Transverse colon (tissue), 4 donors: ENCODE measurements at regions not wholly inside any gene's neighbourhood (a gene's known extent, or its start where the extent isn't known, plus 50 kb on each side); places are given as distances from the start of the nearest gene placed in this dataset.
"Not testable (repeated sequence)": the region's sequence is repeated elsewhere in the genome, so short reads cannot be mapped to it uniquely, and the experiment has no call there.

ENCODE experiments used
- DNase-seq: peaks from one replicate; pipeline ENCODE4 v3.0.0-alpha.2; 2019
- H3K27ac ChIP-seq, 4 donors: fragments of 200-600 bp; sonication (generic); 2 replicates each; pipeline ENCODE4 v1.5.1; 2016 to 2018; ENCODE audit warnings: inconsistent platforms in 4 of 4
- H3K27me3 ChIP-seq: fragments of 200-600 bp; sonication (generic); 2 replicates; pipeline ENCODE4 v1.5.1; 2017; ENCODE audit warnings: inconsistent platforms
- H3K36me3 ChIP-seq, 4 donors: fragments of 200-600 bp; sonication (generic); 2 replicates each; pipeline ENCODE4 v1.5.1; 2017 to 2019; ENCODE audit warnings: inconsistent platforms in 4 of 4
- H3K4me1 ChIP-seq, 4 donors: fragments of 200-600 bp; sonication (generic); 2 replicates each; pipeline ENCODE4 v1.5.1; 2017 to 2020; ENCODE audit warnings: inconsistent platforms in 4 of 4
- H3K4me3 ChIP-seq, 4 donors: fragments of 200-600 bp; sonication (generic); 1 replicate in 1 of 4; 2 replicates in 3 of 4; pipeline versions ENCODE4 v1.5.1 to v1.6.1; 2017 to 2019; ENCODE audit warnings: inconsistent platforms in 4 of 4
- H3K9me3 ChIP-seq, 2 donors: fragments of 200-600 bp; sonication (generic); 2 replicates each; pipeline ENCODE4 v1.5.1; 2017 to 2019; ENCODE audit warnings: inconsistent platforms in 2 of 2
- WGBS, 2 donors: methylation state at CpG; one replicate each; pipeline ENCODE4 v1.1.5; 2018; ENCODE audit warnings: low coverage in 1 of 2; 5-methylcytosine and 5-hydroxymethylcytosine counted together
- in situ Hi-C, 4 donors: fragments of 200-750 bp; cut with MboI; loops; one replicate each; pipeline versions ENCODE4 v1.15.0 to v1.15.1; 2017; ENCODE audit warnings: low sequenced_read_pairs in 3 of 4, low pct_ligation_motif_present in 1 of 4, low pct_unique_long_range_greater_than_20kb in 1 of 4
- intact Hi-C: fragments of 100-400 bp; cut with DNase I; formaldehyde crosslinking; loops from one replicate; pipeline ENCODE4 v1.15.1; 2023; ENCODE audit warnings: low total_unique reads

DNA sequence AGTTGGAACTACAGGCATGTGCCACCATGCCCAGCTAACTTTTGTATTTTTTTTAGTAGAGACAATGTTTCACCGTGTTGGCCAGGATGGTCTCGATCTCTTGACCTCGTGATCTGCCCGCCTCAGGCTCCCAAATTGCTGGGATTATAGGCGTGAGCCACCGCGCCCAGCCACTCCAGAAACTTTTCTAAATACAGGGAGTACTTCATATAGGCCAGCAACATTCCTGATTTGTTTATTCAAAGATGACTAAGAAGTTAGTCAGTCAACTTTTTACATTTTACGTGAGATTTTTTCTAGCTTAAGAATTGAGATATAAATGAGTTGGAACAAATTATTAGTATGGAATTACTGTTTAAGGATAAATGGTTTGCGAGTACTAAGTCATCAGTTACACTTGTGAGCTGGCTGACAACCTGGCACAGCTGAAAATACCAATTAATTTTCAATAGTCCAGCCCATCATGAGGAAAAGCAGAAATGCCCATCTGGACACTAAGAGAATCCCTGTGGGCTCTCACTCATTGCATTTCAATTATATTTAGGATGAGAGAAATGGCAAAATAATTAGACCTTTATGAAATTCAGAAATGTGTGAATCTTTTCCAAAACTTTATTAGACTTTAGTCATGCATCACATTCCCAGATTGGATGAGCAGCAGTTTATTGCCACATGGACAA, 430.8 kb upstream of the SPATA31A3 start:
- H3K4me1 ChIP-seq, H3K36me3 ChIP-seq, H3K9me3 ChIP-seq, intact Hi-C loops, H3K27ac ChIP-seq, in situ Hi-C loops, H3K4me3 ChIP-seq, H3K27me3 ChIP-seq, DNase-seq: not testable (repeated sequence)
- WGBS, 2 donors = 76 to 77% methylated on average over 1 of the region's 9 CpGs

DNA sequence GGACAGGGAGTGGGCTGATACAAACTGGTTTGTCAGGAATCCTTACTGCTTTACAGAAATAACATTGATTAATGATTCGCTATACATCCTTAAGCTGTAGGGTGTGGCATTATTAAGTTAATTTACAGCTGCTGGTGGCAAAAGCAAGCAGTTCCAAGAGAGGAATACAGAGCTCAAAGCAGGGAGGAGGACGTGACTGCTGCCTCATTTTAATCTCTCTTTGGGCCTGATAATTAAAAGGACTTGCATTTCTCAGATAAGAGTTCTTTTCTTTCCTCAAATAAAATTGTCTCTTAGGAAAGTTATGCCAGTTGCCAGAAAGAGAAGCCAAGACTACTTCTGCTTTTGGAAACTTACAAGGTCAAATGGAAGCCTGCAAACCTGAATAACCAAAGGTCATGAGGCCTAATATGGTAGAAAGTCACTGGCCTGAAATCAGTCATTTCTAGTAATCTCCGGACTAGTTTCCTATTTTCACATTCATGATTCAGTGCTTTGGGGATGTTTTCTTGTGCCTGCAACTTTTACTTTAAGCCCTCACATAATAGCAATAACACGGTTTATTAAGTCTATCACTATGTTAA, 426.2 kb upstream of the SPATA31A3 start:
- no CpG with 5 or more reads among the region's 4 CpGs for WGBS, 2 donors
- H3K36me3 ChIP-seq, DNase-seq, in situ Hi-C loops, H3K27ac ChIP-seq, intact Hi-C loops, H3K4me3 ChIP-seq, H3K4me1 ChIP-seq, H3K9me3 ChIP-seq, H3K27me3 ChIP-seq: not testable (repeated sequence)

DNA sequence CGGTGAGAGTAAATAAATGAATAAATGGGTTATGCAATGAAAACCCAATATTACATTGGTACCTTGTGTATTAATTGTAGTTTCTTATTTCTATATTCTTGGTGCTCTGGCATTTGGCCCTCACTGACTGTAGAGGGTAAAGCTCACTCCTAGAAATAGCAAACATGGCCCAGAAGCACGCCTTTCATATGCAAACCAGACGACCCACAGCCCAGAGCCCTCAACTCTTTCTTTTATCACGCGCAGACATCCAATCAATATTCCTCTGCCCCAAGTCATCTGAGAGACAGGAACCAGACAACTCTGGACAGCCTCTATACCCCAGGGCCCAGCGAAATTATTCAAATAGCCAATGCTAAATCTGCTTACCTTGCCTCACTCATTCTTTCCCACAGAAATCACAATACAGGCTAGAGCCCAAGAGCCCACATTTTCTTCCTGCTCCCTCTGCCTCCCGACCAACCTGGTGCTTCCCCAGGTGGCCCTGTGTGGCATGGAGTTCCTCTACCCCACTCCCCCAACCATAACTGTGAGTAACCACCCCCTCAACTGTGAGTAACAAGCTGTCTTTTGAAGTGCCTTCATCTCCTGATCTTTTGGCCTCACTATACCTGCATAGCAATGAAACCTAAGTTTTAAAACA, 425.1 kb upstream of the SPATA31A3 start:
- 91% methylated on average over 1 of the region's 7 CpGs; no CpG with 5 or more reads in 1 of the 2 donors for WGBS, 2 donors
- H3K36me3 ChIP-seq, H3K27me3 ChIP-seq, H3K4me1 ChIP-seq, H3K9me3 ChIP-seq, DNase-seq, H3K27ac ChIP-seq, H3K4me3 ChIP-seq, in situ Hi-C loops, intact Hi-C loops: not testable (repeated sequence)

DNA sequence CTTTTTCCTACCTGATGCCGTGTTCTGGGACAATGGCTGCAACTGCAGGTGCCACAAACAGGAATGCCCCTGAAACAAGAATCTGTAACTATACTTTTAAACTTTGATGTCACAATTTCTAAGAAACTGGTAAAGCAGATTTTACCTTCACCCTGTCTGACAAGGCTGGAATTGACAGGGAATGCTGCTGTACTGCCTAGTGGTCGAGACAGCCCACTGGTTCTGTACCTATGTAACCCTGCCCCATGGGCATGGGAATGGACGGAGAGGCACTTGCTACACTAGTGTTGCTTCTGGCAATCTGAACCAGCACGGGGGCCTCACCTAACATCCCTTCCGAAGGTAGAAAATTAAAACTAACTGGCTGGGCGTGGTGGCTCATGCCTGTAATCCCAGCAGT, 424.3 kb upstream of the SPATA31A3 start:
- intact Hi-C loops, H3K27ac ChIP-seq, H3K9me3 ChIP-seq, H3K4me1 ChIP-seq, in situ Hi-C loops, H3K36me3 ChIP-seq, H3K27me3 ChIP-seq, DNase-seq, H3K4me3 ChIP-seq: not testable (repeated sequence)
- WGBS, 2 donors = 76% methylated on average over 3 of the region's 6 CpGs; no CpG with 5 or more reads in 1 of the 2 donors

DNA sequence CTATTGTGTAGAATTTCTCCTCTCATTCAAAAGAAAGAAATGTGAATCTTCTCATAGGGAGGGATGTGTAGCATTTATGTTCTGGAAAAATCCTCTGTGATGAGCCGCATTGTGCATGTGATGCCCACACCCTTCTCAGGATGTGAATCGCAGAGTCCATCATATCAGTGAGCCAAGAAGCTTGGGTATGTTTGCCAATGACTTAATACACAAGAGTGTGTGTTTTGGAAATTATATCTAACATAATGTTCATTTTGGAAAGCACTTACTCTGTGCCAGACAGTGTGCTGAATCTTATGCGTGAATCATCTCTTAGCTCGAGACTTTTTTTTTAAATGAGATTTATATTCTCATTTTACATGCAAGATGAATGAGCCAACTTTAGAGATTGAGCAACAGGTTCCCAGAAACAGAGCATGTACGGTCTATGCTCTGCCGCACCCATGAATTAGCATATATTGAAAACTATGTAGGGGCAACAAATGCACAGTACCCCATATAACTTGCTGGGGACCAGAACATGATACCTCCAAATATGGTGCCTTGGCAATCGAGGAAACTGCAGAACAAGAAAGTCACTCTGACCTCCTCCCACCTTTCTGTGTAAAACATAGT, 418.4 kb upstream of the SPATA31A3 start:
- in situ Hi-C loops, H3K9me3 ChIP-seq, H3K36me3 ChIP-seq, H3K27ac ChIP-seq, H3K27me3 ChIP-seq, intact Hi-C loops, H3K4me3 ChIP-seq, DNase-seq, H3K4me1 ChIP-seq: not testable (repeated sequence)
- 82% methylated on average over 5 of the region's 7 CpGs; no CpG with 5 or more reads in 1 of the 2 donors for WGBS, 2 donors

DNA sequence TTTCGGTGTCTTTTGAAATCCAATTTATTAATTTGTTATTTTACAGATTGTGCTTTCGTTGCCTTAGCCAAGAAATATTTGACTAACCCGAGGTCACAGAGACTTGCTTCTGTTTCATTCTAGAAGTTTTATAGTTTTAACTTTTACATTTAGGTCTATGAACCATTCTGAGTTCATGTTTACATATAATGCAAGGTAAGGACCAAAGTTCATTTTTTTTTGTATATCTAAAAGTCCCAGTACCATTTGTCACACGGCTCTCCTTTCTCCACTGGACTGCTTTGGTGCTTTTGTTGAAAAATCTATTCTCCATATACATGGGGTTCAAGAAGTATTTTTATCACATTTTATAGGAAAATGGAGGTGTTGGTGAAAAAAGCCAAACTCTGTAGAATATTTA, 411.4 kb upstream of the SPATA31A3 start:
- H3K36me3 ChIP-seq, H3K27ac ChIP-seq, H3K4me1 ChIP-seq, H3K9me3 ChIP-seq, DNase-seq, intact Hi-C loops, H3K4me3 ChIP-seq, H3K27me3 ChIP-seq, in situ Hi-C loops: not testable (repeated sequence)
- WGBS, 2 donors = no CpG with 5 or more reads among the region's 4 CpGs

DNA sequence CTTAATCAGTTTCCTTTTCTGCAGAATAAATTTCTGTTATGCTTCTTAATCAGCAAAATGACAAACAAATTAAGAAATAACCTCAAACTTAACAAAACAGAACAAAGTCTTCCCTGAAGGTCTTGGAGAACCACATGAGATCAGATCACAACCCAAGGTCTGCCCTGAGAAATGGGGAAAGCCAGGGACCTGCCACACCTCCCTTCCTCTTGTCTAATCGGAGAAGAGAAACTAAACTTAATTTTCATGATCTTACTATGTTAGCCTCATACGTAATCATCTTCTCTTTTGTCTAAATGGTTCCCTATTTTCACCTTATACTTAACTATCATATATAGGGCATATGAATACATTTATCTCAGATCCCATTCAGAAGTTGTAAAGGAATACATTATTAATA, 405.4 kb upstream of the SPATA31A3 start:
- H3K4me3 ChIP-seq, H3K36me3 ChIP-seq, in situ Hi-C loops, H3K27me3 ChIP-seq, H3K4me1 ChIP-seq, intact Hi-C loops, DNase-seq, H3K27ac ChIP-seq, H3K9me3 ChIP-seq: not testable (repeated sequence)
- 65 to 92% methylated on average over 2 of the region's 2 CpGs for WGBS, 2 donors

DNA sequence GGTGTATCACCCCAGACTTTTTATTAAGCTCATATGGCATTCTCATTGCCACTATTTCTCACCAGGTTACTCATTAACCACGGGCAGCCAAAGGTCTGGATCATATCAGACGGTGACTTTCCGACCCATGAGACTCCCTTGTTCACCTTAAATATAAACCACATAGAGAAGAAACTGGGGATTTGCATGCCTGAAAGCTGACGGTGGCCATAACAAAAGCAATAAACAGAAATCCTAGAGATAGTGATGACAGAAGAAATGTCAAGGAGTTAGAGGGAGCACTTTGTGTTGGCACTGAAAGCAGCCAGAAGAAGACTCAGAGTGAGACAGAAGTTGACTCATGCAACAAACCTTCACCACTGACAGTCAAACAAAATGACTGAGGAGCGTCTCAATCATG, 402.4 kb upstream of the SPATA31A3 start:
- H3K9me3 ChIP-seq, H3K4me3 ChIP-seq, in situ Hi-C loops, H3K27ac ChIP-seq, intact Hi-C loops, DNase-seq, H3K27me3 ChIP-seq, H3K4me1 ChIP-seq, H3K36me3 ChIP-seq: not testable (repeated sequence)
- WGBS, 2 donors = no CpG with 5 or more reads among the region's 5 CpGs

DNA sequence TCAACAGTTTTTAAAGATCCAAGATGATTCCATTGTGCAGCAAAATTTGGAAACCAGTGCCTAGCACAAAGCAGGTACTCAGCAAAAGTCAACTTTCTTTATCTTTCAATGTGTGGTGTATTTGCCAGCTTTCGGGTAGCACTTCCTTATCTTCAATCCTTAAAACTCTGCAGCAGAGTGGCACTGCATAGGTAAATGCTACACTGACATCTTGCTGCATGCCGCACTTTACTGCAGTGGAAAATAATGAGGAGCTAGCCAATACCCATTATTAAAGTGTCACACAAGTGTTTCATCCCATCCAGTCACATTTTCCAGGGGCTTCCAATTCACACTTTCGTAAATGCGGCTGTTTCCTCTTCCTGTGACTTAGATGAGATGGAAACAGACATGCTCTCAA, 401.7 kb upstream of the SPATA31A3 start:
- H3K4me3 ChIP-seq, H3K4me1 ChIP-seq, DNase-seq, H3K27me3 ChIP-seq, intact Hi-C loops, H3K36me3 ChIP-seq, H3K9me3 ChIP-seq, H3K27ac ChIP-seq, in situ Hi-C loops: not testable (repeated sequence)
- no CpG with 5 or more reads among the region's 4 CpGs for WGBS, 2 donors

DNA sequence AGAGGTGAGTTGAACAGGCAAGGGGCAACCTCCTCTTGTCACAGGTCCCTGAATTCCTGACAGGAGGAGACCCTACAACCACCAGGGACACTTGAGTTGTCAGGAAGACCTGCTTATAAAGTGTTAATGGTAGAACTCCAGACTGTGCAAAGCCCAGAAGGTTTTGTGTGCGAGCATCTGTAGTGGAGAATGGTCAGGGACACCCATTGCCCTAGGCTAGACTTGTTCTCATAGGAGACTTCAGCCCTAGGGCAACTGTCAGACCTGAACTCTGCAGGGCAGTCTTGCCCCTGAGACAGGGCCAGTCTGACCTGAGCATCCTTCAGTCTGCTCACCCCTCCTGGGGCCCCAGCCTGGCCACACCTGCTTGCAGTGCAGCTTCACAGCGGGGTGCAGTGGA, 377.3 kb upstream of the SPATA31A3 start:
- no CpG with 5 or more reads among the region's 2 CpGs for WGBS, 2 donors
- in situ Hi-C loops, DNase-seq, H3K27ac ChIP-seq, H3K36me3 ChIP-seq, H3K9me3 ChIP-seq, intact Hi-C loops, H3K27me3 ChIP-seq, H3K4me1 ChIP-seq, H3K4me3 ChIP-seq: not testable (repeated sequence)
